ENCODE measurements at regions not wholly inside any gene's neighbourhood (a gene's known extent, or its start where the extent isn't known, plus 50 kb on each side); places are given as distances from the start of the nearest gene placed in this dataset.

GRCh38 chr18:11523804-11524203, 85.6 kb upstream of the SLC35G4 start (continued):
- no peak for TF ChIP-seq CUX1 (CRISPR knock-in tag; IDR thresholded peaks at IDR 0.05)
- TF ChIP-seq SFPQ (IDR thresholded peaks at IDR 0.05; ENCODE audit: low read depth, low read length) = no peak
- TF ChIP-seq SRSF1 (IDR thresholded peaks at IDR 0.05; ENCODE audit: low read depth, low read length) = no peak

- H3K27me3 ChIP-seq (ENCODE audit: control insufficient read depth in 2 of 2, insufficient read depth in 2 of 2, low read length in 2 of 2) = no peaks in the 10 kb centered on the region
- BruUV-seq (replicated peaks) = no TSS peak
- no peaks in the 10 kb centered on the region for H3K79me2 ChIP-seq (ENCODE audit: control insufficient read depth, insufficient read depth, low read length)
- CTCF ChIA-PET (ENCODE audit: low intra/inter-chr PET ratio) = no interaction called here
- in situ Hi-C loops (cut with MboI) = no loop called here
- no peak overlapping the region for H3K9ac ChIP-seq (ENCODE audit: insufficient read depth in 1 of 2, low read depth in 2 of 2, low read length in 2 of 2)
- H3K4me2 ChIP-seq (ENCODE audit: insufficient read depth, low read length) = no peak overlapping the region
- 0% methylated on average over 5 of the region's 5 CpGs for WGBS (ENCODE audit: insufficient coverage, low coverage, missing lambda C conversion rate)
- intact Hi-C loops (cut with micrococcal nuclease) = no loop called here
- no peak overlapping the region for H3K27ac ChIP-seq (ENCODE audit: extremely low read depth, low read depth, low read length)
- H3K36me3 ChIP-seq (ENCODE audit: control insufficient read depth, insufficient read depth, low read length) = no peaks in the 10 kb centered on the region
- FAIRE-seq (no peak), ATAC-seq (no peak), DNase-seq (ENCODE audit: extremely low read depth in 1 of 4, low spot score in 3 of 4) (no peak)
- no peaks in the 10 kb centered on the region for H3K9me1 ChIP-seq (ENCODE audit: control insufficient read depth, insufficient read depth, low read length)
- H2AFZ ChIP-seq (ENCODE audit: low read depth, low read length) = no peak overlapping the region
- no peak for TF ChIP-seq FOXP4 (CRISPR knock-in tag; IDR thresholded peaks at IDR 0.05; ENCODE audit: borderline replicate concordance)
- H3K4me3 ChIP-seq = no peak overlapping the region
- no peaks in the 10 kb centered on the region for H3K4me1 ChIP-seq (replicated peaks in 1 of 2; ENCODE audit: control insufficient read depth in 2 of 2, insufficient read depth in 2 of 2, low read length in 2 of 2)
- H3K9me3 ChIP-seq (replicated peaks; ENCODE audit: control insufficient read depth, insufficient read depth, low read depth, low read length) = no peaks in the 10 kb centered on the region
- POLR2A ChIA-PET = interaction anchor here (0.5 to 0.7 kb wide), 2 partner anchors 41 to 223 kb away, joined by 3 to 4 read pairs; no protein-coding TSS in a partner anchor
- H4K20me1 ChIP-seq (replicated peaks; ENCODE audit: control insufficient read depth, insufficient read depth, low read length) = no peaks in the 10 kb centered on the region
Measured at GRCh38 chr18:11522992-11523391, 86.4 kb upstream of the SLC35G4 start.

All from K562 (cell line).